ENCODE measurements at regions not wholly inside any gene's neighbourhood (a gene's known extent, or its start where the extent isn't known, plus 50 kb on each side); places are given as distances from the start of the nearest gene placed in this dataset.

- no peaks in the 10 kb centered on the region for H3K27me3 ChIP-seq
- WGBS = 59% methylated on average over 2 of the region's 2 CpGs
- no peaks in the 10 kb centered on the region for H3K9me3 ChIP-seq
- H3K27ac ChIP-seq (replicated peaks in 1 of 4) = no peak overlapping the region
- intact Hi-C loops (cut with DNase I) = no loop called here
- no peak overlapping the region for H3K4me3 ChIP-seq
- no peak for DNase-seq (ENCODE audit: extremely low spot score)
- H3K4me1 ChIP-seq = no peaks in the 10 kb centered on the region
- TF ChIP-seq EP300 (IDR thresholded peaks at IDR 0.05) = no peak
- TF ChIP-seq CTCF (IDR thresholded peaks at IDR 0.05) = no peak
- TF ChIP-seq POLR2AphosphoS5 (IDR thresholded peaks at IDR 0.05) = no peak
- TF ChIP-seq POLR2A (IDR thresholded peaks at IDR 0.05; ENCODE audit: low read depth) = no peak
- no peaks in the 10 kb centered on the region for H3K36me3 ChIP-seq
These were observed 1080.9 kb downstream of the SORCS1 start for GRCh38 chr10:106083572-106083971.

GRCh38 chr10:106082865-106083264 lies 1081.6 kb downstream of the SORCS1 start:
- DNase-seq (ENCODE audit: extremely low spot score) = no peak
- no peak overlapping the region for H3K27ac ChIP-seq (replicated peaks in 1 of 4)
- H3K27me3 ChIP-seq = no peaks in the 10 kb centered on the region
- TF ChIP-seq POLR2AphosphoS5 (IDR thresholded peaks at IDR 0.05) (no peak), EP300 (IDR thresholded peaks at IDR 0.05) (no peak), CTCF (IDR thresholded peaks at IDR 0.05) (no peak), POLR2A (IDR thresholded peaks at IDR 0.05; ENCODE audit: low read depth) (no peak)
- 77% methylated on average over 3 of the region's 3 CpGs for WGBS
- intact Hi-C loops (cut with DNase I) = no loop called here
- H3K4me1 ChIP-seq = no peaks in the 10 kb centered on the region
- H3K9me3 ChIP-seq = no peaks in the 10 kb centered on the region
- no peak overlapping the region for H3K4me3 ChIP-seq
- H3K36me3 ChIP-seq = no peaks in the 10 kb centered on the region

- 74% methylated on average over 9 of the region's 9 CpGs for WGBS
- intact Hi-C loops (cut with DNase I) = no loop called here
- no peaks in the 10 kb centered on the region for H3K36me3 ChIP-seq
- no peaks in the 10 kb centered on the region for H3K9me3 ChIP-seq
- TF ChIP-seq CTCF (IDR thresholded peaks at IDR 0.05) (no peak), POLR2A (IDR thresholded peaks at IDR 0.05; ENCODE audit: low read depth) (no peak), EP300 (IDR thresholded peaks at IDR 0.05) (no peak), POLR2AphosphoS5 (IDR thresholded peaks at IDR 0.05) (no peak)
- no peak overlapping the region for H3K27ac ChIP-seq (replicated peaks in 1 of 4)
- no peaks in the 10 kb centered on the region for H3K4me1 ChIP-seq
- no peaks in the 10 kb centered on the region for H3K27me3 ChIP-seq
- H3K4me3 ChIP-seq = no peak overlapping the region
- no peak for DNase-seq (ENCODE audit: extremely low spot score)
These were observed 1085.5 kb downstream of the SORCS1 start for GRCh38 chr10:106078895-106079576.

- no peak overlapping the region for H3K27ac ChIP-seq (replicated peaks in 1 of 4)
- no peak overlapping the region for H3K4me3 ChIP-seq
- intact Hi-C loops (cut with DNase I) = no loop called here
- no peaks in the 10 kb centered on the region for H3K36me3 ChIP-seq
- H3K4me1 ChIP-seq = no peaks in the 10 kb centered on the region
- TF ChIP-seq EP300 (IDR thresholded peaks at IDR 0.05) (no peak), POLR2A (IDR thresholded peaks at IDR 0.05; ENCODE audit: low read depth) (no peak), CTCF (IDR thresholded peaks at IDR 0.05) (no peak), POLR2AphosphoS5 (IDR thresholded peaks at IDR 0.05) (no peak)
- no peak for DNase-seq (ENCODE audit: extremely low spot score)
- H3K9me3 ChIP-seq = peaks cover 0 to 6% (median 2%) of the 10 kb centered on the region in 4 donors
- H3K27me3 ChIP-seq = no peaks in the 10 kb centered on the region
These were observed 1088.0 kb downstream of the SORCS1 start for GRCh38 chr10:106076496-106076895.

- Histone ChIP-seq H3K4me3 (no peak overlapping the region), H3K4me1 (peaks cover 0 to 8% (median 3%) of the 10 kb centered on the region in 4 donors), H3K27ac (replicated peaks in 1 of 4) (no peak overlapping the region), H3K27me3 (no peaks in the 10 kb centered on the region), H3K36me3 (no peaks in the 10 kb centered on the region), H3K9me3 (no peaks in the 10 kb centered on the region)
- no peak for DNase-seq (ENCODE audit: extremely low spot score)
- intact Hi-C loops (cut with DNase I) = no loop called here
- TF ChIP-seq POLR2A (IDR thresholded peaks at IDR 0.05; ENCODE audit: low read depth) (no peak), CTCF (IDR thresholded peaks at IDR 0.05) (no peak), POLR2AphosphoS5 (IDR thresholded peaks at IDR 0.05) (no peak), EP300 (IDR thresholded peaks at IDR 0.05) (no peak)
- whole genome bisulfite sequencing = 89% methylated on average over 6 of the region's 6 CpGs
These were observed 1111.4 kb downstream of the SORCS1 start for GRCh38 chr10:106053061-106053460.

All from esophagus muscularis mucosa (tissue), 4 donors.